ENCODE measurements at regions not wholly inside any gene's neighbourhood (a gene's known extent, or its start where the extent isn't known, plus 50 kb on each side); places are given as distances from the start of the nearest gene placed in this dataset.

GRCh38 chr2:40786636-40787035, 334.7 kb upstream of the SLC8A1 start:
- no peaks in the 10 kb centered on the region for H3K9me3 ChIP-seq
- no peak for TF ChIP-seq CTCF (IDR thresholded peaks at IDR 0.05)
- DNase-seq: no peak
- no peaks in the 10 kb centered on the region for H3K36me3 ChIP-seq
- 32 to 58% (median 39%) methylated on average over 1 of the region's 1 CpG for WGBS, 5 donors
- no peak overlapping the region for H3K27ac ChIP-seq
- H3K27me3 ChIP-seq: no peaks in the 10 kb centered on the region
- intact Hi-C loops (cut with DNase I; ENCODE audit: low total_unique reads): no loop called here
- H3K4me1 ChIP-seq: no peaks in the 10 kb centered on the region
- H3K4me3 ChIP-seq: no peak overlapping the region

- Histone ChIP-seq H3K36me3 (no peaks in the 10 kb centered on the region), H3K9me3 (no peaks in the 10 kb centered on the region), H3K27ac (no peak overlapping the region), H3K27me3 (no peaks in the 10 kb centered on the region), H3K4me1 (no peaks in the 10 kb centered on the region), H3K4me3 (no peak overlapping the region)
- WGBS, 5 donors: 39 to 55% (median 51%) methylated on average over 2 of the region's 2 CpGs
- intact Hi-C loops (cut with DNase I; ENCODE audit: low total_unique reads): no loop called here
- TF ChIP-seq POLR2A (IDR thresholded peaks at IDR 0.05): no peak
- TF ChIP-seq POLR2AphosphoS5 (IDR thresholded peaks at IDR 0.05): peak in 1 of 3 donors; percentile 15
- DNase-seq: peak in 1 of 2 donors; percentile 6
Observed at GRCh38 chr2:40797120-40797519, 345.2 kb upstream of the SLC8A1 start.

GRCh38 chr2:40803900-40804299, 352.0 kb upstream of the SLC8A1 start:
- intact Hi-C loops (cut with DNase I; ENCODE audit: low total_unique reads): no loop called here
- no peak overlapping the region for H3K27ac ChIP-seq

GRCh38 chr2:40809156-40809555, 357.3 kb upstream of the SLC8A1 start:
- TF ChIP-seq EP300 (IDR thresholded peaks at IDR 0.05): no peak
- no peak for TF ChIP-seq POLR2A (IDR thresholded peaks at IDR 0.05)
- no peak for TF ChIP-seq POLR2AphosphoS5 (IDR thresholded peaks at IDR 0.05)
- TF ChIP-seq CTCF (IDR thresholded peaks at IDR 0.05): no peak
- no peak overlapping the region for H3K4me3 ChIP-seq
- H3K27ac ChIP-seq: no peak overlapping the region
- no peaks in the 10 kb centered on the region for H3K36me3 ChIP-seq
- no peak for DNase-seq
- H3K4me1 ChIP-seq: no peaks in the 10 kb centered on the region
- WGBS, 5 donors: 85 to 92% (median 90%) methylated on average over 10 of the region's 10 CpGs
- H3K27me3 ChIP-seq: no peaks in the 10 kb centered on the region
- no peaks in the 10 kb centered on the region for H3K9me3 ChIP-seq
- intact Hi-C loops (cut with DNase I; ENCODE audit: low total_unique reads): no loop called here

More at GRCh38 chr2:40803900-40804299, 352.0 kb upstream of the SLC8A1 start:
- TF ChIP-seq EP300 (IDR thresholded peaks at IDR 0.05) (no peak), POLR2AphosphoS5 (IDR thresholded peaks at IDR 0.05) (no peak), CTCF (IDR thresholded peaks at IDR 0.05) (no peak), POLR2A (IDR thresholded peaks at IDR 0.05) (no peak)
- Histone ChIP-seq H3K4me1 (no peaks in the 10 kb centered on the region), H3K27me3 (no peaks in the 10 kb centered on the region), H3K4me3 (no peak overlapping the region), H3K36me3 (no peaks in the 10 kb centered on the region), H3K9me3 (no peaks in the 10 kb centered on the region)
- WGBS, 5 donors: 62 to 75% (median 66%) methylated on average over 2 of the region's 2 CpGs
- peak in 1 of 2 donors; percentile 17 for DNase-seq

GRCh38 chr2:40814616-40815015, 362.7 kb upstream of the SLC8A1 start:
- no peak overlapping the region for H3K27ac ChIP-seq
- H3K9me3 ChIP-seq: no peaks in the 10 kb centered on the region
- intact Hi-C loops (cut with DNase I; ENCODE audit: low total_unique reads): no loop called here
- H3K4me3 ChIP-seq: no peak overlapping the region
- 81 to 89% (median 87%) methylated on average over 2 of the region's 2 CpGs for WGBS, 5 donors
- no peaks in the 10 kb centered on the region for H3K27me3 ChIP-seq
- no peaks in the 10 kb centered on the region for H3K36me3 ChIP-seq
- DNase-seq: peak in 1 of 2 donors; percentile 18
- TF ChIP-seq EP300 (IDR thresholded peaks at IDR 0.05): no peak
- H3K4me1 ChIP-seq: no peaks in the 10 kb centered on the region

GRCh38 chr2:40820319-40820718, 368.4 kb upstream of the SLC8A1 start:
- Histone ChIP-seq H3K9me3 (no peaks in the 10 kb centered on the region), H3K36me3 (no peaks in the 10 kb centered on the region), H3K27me3 (no peaks in the 10 kb centered on the region), H3K4me1 (no peaks in the 10 kb centered on the region), H3K4me3 (no peak overlapping the region), H3K27ac (no peak overlapping the region)
- no peak for TF ChIP-seq EP300 (IDR thresholded peaks at IDR 0.05)
- no peak for TF ChIP-seq POLR2A (IDR thresholded peaks at IDR 0.05)
- TF ChIP-seq CTCF (IDR thresholded peaks at IDR 0.05): no peak
- TF ChIP-seq POLR2AphosphoS5 (IDR thresholded peaks at IDR 0.05): no peak
- no peak for DNase-seq
- intact Hi-C loops (cut with DNase I; ENCODE audit: low total_unique reads): no loop called here

Data from stomach (tissue), 8 donors.